Testis (tissue), 2 donors: ENCODE measurements at regions not wholly inside any gene's neighbourhood (a gene's known extent, or its start where the extent isn't known, plus 50 kb on each side); places are given as distances from the start of the nearest gene placed in this dataset.

Experiments used
- CTCF ChIP-seq, 3 experiments: fragments of 450-650 bp in 2 of 3; fragments of 200-600 bp in 1 of 3; sonication (generic) in 1 of 3; IDR thresholded peaks; one replicate each; pipeline ENCODE4 v1.5.1; 2016 to 2019; ENCODE audit warnings: antibody characterized with exemption in 3 of 3, mild to moderate bottlenecking in 2 of 3, moderate library complexity in 1 of 3
- POLR2A ChIP-seq: fragments of 450-650 bp; IDR thresholded peaks from one replicate; pipeline ENCODE4 v1.6.1; 2017; ENCODE audit warnings: antibody characterized with exemption, mild to moderate bottlenecking, moderate library complexity

DNA sequence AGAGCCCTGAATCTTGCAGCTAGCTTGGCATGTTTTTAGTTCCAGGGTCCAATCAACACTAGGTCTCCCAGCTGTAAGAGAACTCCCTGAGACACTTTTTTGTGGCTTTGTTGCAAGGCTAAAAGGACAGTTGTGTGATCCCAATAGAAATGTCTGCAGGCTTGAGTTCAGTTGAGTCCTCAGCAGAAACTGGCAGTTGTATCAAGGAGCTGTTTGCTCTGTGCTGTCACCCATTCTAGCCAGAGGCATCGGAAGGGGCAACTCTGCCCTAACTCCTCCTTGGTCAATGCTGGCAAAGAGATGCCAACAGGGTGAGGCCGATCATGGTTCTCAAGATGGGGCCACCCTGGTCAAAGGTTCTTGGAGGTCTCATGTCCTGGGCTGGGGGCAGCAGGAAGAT is 224.1 kb downstream of the BUB3 start:
- TF ChIP-seq CTCF (IDR thresholded peaks at IDR 0.05) = no peak
- no peak for TF ChIP-seq POLR2A
